Hepatic stellate cell (primary cell): ENCODE measurements at regions not wholly inside any gene's neighbourhood (a gene's known extent, or its start where the extent isn't known, plus 50 kb on each side); places are given as distances from the start of the nearest gene placed in this dataset.
"Not testable (repeated sequence)": the region's sequence is repeated elsewhere in the genome, so short reads cannot be mapped to it uniquely, and the experiment has no call there.

ENCODE experiments used
- DNase-seq: peaks from one replicate; pipeline ENCODE4 v3.0.0; 2011; ENCODE audit warnings: low spot score

GRCh38 chr9:107609547-107609946 lies 120.0 kb upstream of the KLF4 start:
- no peak for DNase-seq

GRCh38 chr9:107606149-107606790 lies 116.7 kb upstream of the KLF4 start:
- DNase-seq = no peak

- DNase-seq = no peak
Observed at GRCh38 chr9:107605041-107605440, 115.5 kb upstream of the KLF4 start.

GRCh38 chr9:107603281-107603680 lies 113.7 kb upstream of the KLF4 start:
- DNase-seq = no peak

GRCh38 chr9:107600060-107600573 lies 110.5 kb upstream of the KLF4 start:
- DNase-seq = no peak

- no peak for DNase-seq
Observed at GRCh38 chr9:107597743-107598217, 108.2 kb upstream of the KLF4 start.

- DNase-seq = no peak
Observed at GRCh38 chr9:107594908-107595530, 105.5 kb upstream of the KLF4 start.

GRCh38 chr9:107593224-107593870 lies 103.8 kb upstream of the KLF4 start:
- DNase-seq = no peak

- no peak for DNase-seq
Observed at GRCh38 chr9:107592424-107592823, 102.9 kb upstream of the KLF4 start.

GRCh38 chr9:107591781-107592180 lies 102.2 kb upstream of the KLF4 start:
- DNase-seq = no peak

- no peak for DNase-seq
Observed at GRCh38 chr9:107588393-107588792, 98.8 kb upstream of the KLF4 start.

- peak; percentile 35 for DNase-seq
Observed at GRCh38 chr9:107587191-107587963, 97.8 kb upstream of the KLF4 start.

GRCh38 chr9:107586493-107586892 lies 96.9 kb upstream of the KLF4 start:
- no peak for DNase-seq

GRCh38 chr9:107585465-107585864 lies 95.9 kb upstream of the KLF4 start:
- DNase-seq = no peak

GRCh38 chr9:107584944-107585343 lies 95.4 kb upstream of the KLF4 start:
- no peak for DNase-seq

GRCh38 chr9:107584186-107584585 lies 94.6 kb upstream of the KLF4 start:
- no peak for DNase-seq

- no peak for DNase-seq
Observed at GRCh38 chr9:107577140-107577776, 87.7 kb upstream of the KLF4 start.

GRCh38 chr9:107571148-107571547 lies 81.6 kb upstream of the KLF4 start:
- no peak for DNase-seq

GRCh38 chr9:107569174-107569573 lies 79.6 kb upstream of the KLF4 start:
- DNase-seq = no peak

- not testable (repeated sequence) for DNase-seq
Observed at GRCh38 chr9:107568406-107568805, 78.8 kb upstream of the KLF4 start.

- DNase-seq = no peak
Observed at GRCh38 chr9:107567462-107567861, 77.9 kb upstream of the KLF4 start.

GRCh38 chr9:107566611-107567061 lies 77.1 kb upstream of the KLF4 start:
- DNase-seq = no peak
